H9 (cell line): ENCODE measurements at regions not wholly inside any gene's neighbourhood (a gene's known extent, or its start where the extent isn't known, plus 50 kb on each side); places are given as distances from the start of the nearest gene placed in this dataset.

Source experiments
- DNase-seq: peaks from one replicate; pipeline ENCODE4 v3.0.0-alpha.2; 2017
- H2AFZ ChIP-seq: one replicate; pipeline ENCODE4 v1.6.1; 2013; ENCODE audit warnings: mild to moderate bottlenecking, low read length, control low read depth, moderate library complexity
- H2AK5ac ChIP-seq: 2 replicates; pipeline ENCODE4 v1.6.1; 2013; ENCODE audit warnings: low read length, control low read depth, mixed read lengths; ENCODE audit not compliant: insufficient read length
- H2BK120ac ChIP-seq: one replicate; pipeline ENCODE4 v1.6.1; 2013; ENCODE audit warnings: low read depth, mild to moderate bottlenecking, low read length, control low read depth, inconsistent platforms; ENCODE audit not compliant: poor library complexity, severe bottlenecking
- H2BK12ac ChIP-seq: 2 replicates; pipeline ENCODE4 v1.6.1; 2013; ENCODE audit warnings: low read length, control low read depth, mixed read lengths, low read depth; ENCODE audit not compliant: insufficient read length
- H2BK15ac ChIP-seq: 2 replicates; pipeline ENCODE4 v1.6.1; 2013; ENCODE audit warnings: low read depth, low read length, control low read depth
- H2BK20ac ChIP-seq: one replicate; pipeline ENCODE4 v1.6.1; 2013; ENCODE audit warnings: low read depth, mild to moderate bottlenecking, low read length, control low read depth, inconsistent platforms; ENCODE audit not compliant: poor library complexity, severe bottlenecking
- H2BK5ac ChIP-seq: 2 replicates; pipeline ENCODE4 v1.6.1; 2013; ENCODE audit warnings: low read length, control low read depth, mixed read lengths; ENCODE audit not compliant: insufficient read length
- H3K14ac ChIP-seq: 2 replicates; pipeline ENCODE4 v1.6.1; 2013; ENCODE audit warnings: low read length, control low read depth; ENCODE audit not compliant: insufficient read depth
- H3K18ac ChIP-seq: 2 replicates; pipeline ENCODE4 v1.6.1; 2013; ENCODE audit warnings: low read depth, mild to moderate bottlenecking, mixed read lengths, low read length, control low read depth; ENCODE audit not compliant: insufficient read length
- H3K23ac ChIP-seq: 2 replicates; pipeline ENCODE4 v1.6.1; 2013; ENCODE audit warnings: low read length, control low read depth, mixed read lengths, low read depth; ENCODE audit not compliant: insufficient read length
- H3K23me2 ChIP-seq: 2 replicates; pipeline ENCODE4 v1.6.1; 2013; ENCODE audit warnings: low read depth, mild to moderate bottlenecking, mixed read lengths, low read length, control low read depth; ENCODE audit not compliant: insufficient read length, poor library complexity, severe bottlenecking
- H3K27ac ChIP-seq: 2 replicates; pipeline ENCODE4 v1.5.1; 2013; ENCODE audit warnings: low read length, control low read depth, mixed read lengths, low read depth; ENCODE audit not compliant: insufficient read length
- H3K27me3 ChIP-seq: 2 replicates; pipeline ENCODE4 v1.6.1; 2013; ENCODE audit warnings: low read length, control low read depth, inconsistent platforms; ENCODE audit not compliant: insufficient read depth
- H3K4ac ChIP-seq: 2 replicates; pipeline ENCODE4 v1.6.1; 2013; ENCODE audit warnings: low read depth, mild to moderate bottlenecking, control low read depth, inconsistent platforms, low read length, moderate library complexity
- H3K4me1 ChIP-seq: 2 replicates; pipeline ENCODE4 v1.6.1; 2013; ENCODE audit warnings: low read length, control low read depth, inconsistent platforms; ENCODE audit not compliant: insufficient read depth
- H3K4me2 ChIP-seq: 2 replicates; pipeline ENCODE4 v1.6.1; 2013; ENCODE audit warnings: low read length, control low read depth, mixed read lengths; ENCODE audit not compliant: insufficient read length, insufficient read depth
- H3K56ac ChIP-seq: 2 replicates; pipeline ENCODE4 v1.6.1; 2013; ENCODE audit warnings: low read depth, mild to moderate bottlenecking, mixed read lengths, low read length, control low read depth; ENCODE audit not compliant: insufficient read length
- H3K79me1 ChIP-seq: 2 replicates; pipeline ENCODE4 v1.6.1; 2013; ENCODE audit warnings: low read depth, mild to moderate bottlenecking, moderate library complexity, low read length, control low read depth, inconsistent platforms; ENCODE audit not compliant: insufficient read depth, poor library complexity, severe bottlenecking
- H3K79me2 ChIP-seq: 2 replicates; pipeline ENCODE4 v1.6.1; 2013; ENCODE audit warnings: low read length, control low read depth, inconsistent platforms; ENCODE audit not compliant: insufficient read depth
- H3K9ac ChIP-seq: 2 replicates; pipeline ENCODE4 v1.6.1; 2013; ENCODE audit warnings: low read length, control low read depth, mixed read lengths; ENCODE audit not compliant: insufficient read length; ENCODE audit errors: extremely low read depth
- H3K9me3 ChIP-seq: one replicate; pipeline ENCODE4 v1.6.1; 2013; ENCODE audit warnings: low read depth, low read length, inconsistent platforms; ENCODE audit not compliant: control insufficient read depth
- H3T11ph ChIP-seq: one replicate; pipeline ENCODE4 v1.6.1; 2013; ENCODE audit warnings: mild to moderate bottlenecking, low read length, control low read depth, inconsistent platforms
- H4K20me1 ChIP-seq: one replicate; pipeline ENCODE4 v1.6.1; 2013; ENCODE audit not compliant: control insufficient read depth, insufficient read length, insufficient read depth
- H4K5ac ChIP-seq: 2 replicates; pipeline ENCODE4 v1.6.1; 2013; ENCODE audit warnings: low read depth, mild to moderate bottlenecking, mixed read lengths, low read length, control low read depth; ENCODE audit not compliant: insufficient read length
- H4K8ac ChIP-seq: replicated peaks from 2 replicates; pipeline ENCODE4 v1.6.1; 2013; ENCODE audit warnings: low read length, control low read depth, mixed read lengths, low read depth; ENCODE audit not compliant: insufficient read length
- H4K91ac ChIP-seq: 2 replicates; pipeline ENCODE4 v1.6.1; 2013; ENCODE audit warnings: low read depth, mild to moderate bottlenecking, moderate library complexity, mixed read lengths, low read length, control low read depth; ENCODE audit not compliant: insufficient read length
- H3K27ac Mint-ChIP-seq, 3 experiments: 2 replicates in 2 of 3; 3 replicates in 1 of 3; pipeline ENCODE4 v1.8.0; 2020 to 2021; ENCODE audit warnings: mixed read lengths in 3 of 3, mild to moderate bottlenecking in 1 of 3, moderate library complexity in 1 of 3
- H3K27me3 Mint-ChIP-seq: 2 replicates; pipeline ENCODE4 v1.8.0; 2021; ENCODE audit warnings: low read depth, mild to moderate bottlenecking, moderate library complexity, mixed read lengths
- H3K36me3 Mint-ChIP-seq, 3 experiments: 2 replicates in 2 of 3; 3 replicates in 1 of 3; pipeline ENCODE4 v1.8.0; 2020 to 2021; ENCODE audit warnings: low read depth in 3 of 3, mixed read lengths in 3 of 3; ENCODE audit not compliant: insufficient read depth in 1 of 3
- H3K4me1 Mint-ChIP-seq, 2 experiments: 2 replicates each; pipeline ENCODE4 v1.8.0; 2020; ENCODE audit warnings: mixed read lengths in 2 of 2
- H3K4me3 Mint-ChIP-seq, 2 experiments: 2 replicates in 1 of 2; 3 replicates in 1 of 2; pipeline ENCODE4 v1.8.0; 2020 to 2021; ENCODE audit warnings: mild to moderate bottlenecking in 2 of 2, mixed read lengths in 2 of 2, moderate library complexity in 1 of 2
- H3K9me3 Mint-ChIP-seq, 2 experiments: 2 replicates in 1 of 2; 3 replicates in 1 of 2; pipeline ENCODE4 v1.8.0; 2020; ENCODE audit warnings: mild to moderate bottlenecking in 2 of 2, mixed read lengths in 2 of 2, moderate library complexity in 1 of 2
- WGBS: extraction: QIAGEN DNeasy Blood & Tissue Kit; methylation state at CpG from one replicate; pipeline ENCODE4 v1.1.7; 2013; ENCODE audit warnings: missing lambda C conversion rate, low lambda C conversion rate, mixed read lengths; ENCODE audit not compliant: insufficient read length; ENCODE audit errors: extremely low coverage; 5-methylcytosine and 5-hydroxymethylcytosine counted together
- TF ChIP-seq, protein P1 (sequence below): fragments of 200-600 bp; sonication (generic); conservative IDR thresholded peaks from 3 replicates; pipeline ENCODE4 v1.8.0; 2021; ENCODE audit warnings: antibody characterized with exemption, mild to moderate bottlenecking

DNA sequence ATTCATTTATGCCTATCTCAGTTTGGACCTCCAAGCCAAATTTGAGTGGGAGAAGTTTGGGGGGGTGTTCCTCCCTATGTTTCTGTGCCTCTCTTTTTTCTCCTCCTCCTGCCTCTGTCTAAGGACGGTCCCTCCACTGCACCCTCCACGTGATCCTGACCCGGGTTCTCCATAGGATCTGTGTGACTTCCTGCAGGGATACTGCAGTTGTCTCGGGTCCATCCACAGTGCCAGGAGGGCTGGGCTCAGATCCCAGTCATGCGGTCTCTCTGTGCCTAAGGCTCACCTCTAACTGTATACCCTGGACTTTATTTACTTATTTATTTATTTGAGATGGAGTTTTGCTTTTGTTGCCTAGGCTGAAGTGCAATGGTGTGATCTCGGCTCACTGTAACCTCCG, 1354.5 kb downstream of the BRD1 start:
- WGBS, result no CpG with 5 or more reads among the region's 7 CpGs

More for the DNA sequence above, 1354.5 kb downstream of the BRD1 start:
- Histone ChIP-seq H3K9me3 (no peaks in the 10 kb centered on the region), H4K8ac (no peak overlapping the region), H4K20me1 (no peaks in the 10 kb centered on the region), H3K27ac (no peak overlapping the region), H3K23me2 (no peaks in the 10 kb centered on the region), H3K18ac (no peak overlapping the region), H3K14ac (no peak overlapping the region), H4K5ac (no peak overlapping the region), H4K91ac (no peak overlapping the region), H3K79me1 (no peaks in the 10 kb centered on the region), H2BK120ac (no peak overlapping the region), H3K4me2 (no peak overlapping the region), H3K9ac (no peak overlapping the region), H3K4me1 (peaks cover 4% of the 10 kb centered on the region; the same call in 1 of the 2 replicates), H3K79me2 (no peaks in the 10 kb centered on the region), H2BK20ac (no peak overlapping the region), H2AFZ (no peak overlapping the region), H2BK15ac (no peak overlapping the region), H3T11ph (no peak overlapping the region), H3K23ac (no peak overlapping the region), H2BK5ac (no peak overlapping the region), H3K27me3 (no peaks in the 10 kb centered on the region), H3K56ac (no peak overlapping the region), H3K4ac (no peak overlapping the region), H2BK12ac (no peak overlapping the region), H2AK5ac (no peak overlapping the region)
- peak; percentile 10 for DNase-seq
- TF ChIP-seq, protein P1, sequence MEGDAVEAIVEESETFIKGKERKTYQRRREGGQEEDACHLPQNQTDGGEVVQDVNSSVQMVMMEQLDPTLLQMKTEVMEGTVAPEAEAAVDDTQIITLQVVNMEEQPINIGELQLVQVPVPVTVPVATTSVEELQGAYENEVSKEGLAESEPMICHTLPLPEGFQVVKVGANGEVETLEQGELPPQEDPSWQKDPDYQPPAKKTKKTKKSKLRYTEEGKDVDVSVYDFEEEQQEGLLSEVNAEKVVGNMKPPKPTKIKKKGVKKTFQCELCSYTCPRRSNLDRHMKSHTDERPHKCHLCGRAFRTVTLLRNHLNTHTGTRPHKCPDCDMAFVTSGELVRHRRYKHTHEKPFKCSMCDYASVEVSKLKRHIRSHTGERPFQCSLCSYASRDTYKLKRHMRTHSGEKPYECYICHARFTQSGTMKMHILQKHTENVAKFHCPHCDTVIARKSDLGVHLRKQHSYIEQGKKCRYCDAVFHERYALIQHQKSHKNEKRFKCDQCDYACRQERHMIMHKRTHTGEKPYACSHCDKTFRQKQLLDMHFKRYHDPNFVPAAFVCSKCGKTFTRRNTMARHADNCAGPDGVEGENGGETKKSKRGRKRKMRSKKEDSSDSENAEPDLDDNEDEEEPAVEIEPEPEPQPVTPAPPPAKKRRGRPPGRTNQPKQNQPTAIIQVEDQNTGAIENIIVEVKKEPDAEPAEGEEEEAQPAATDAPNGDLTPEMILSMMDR, result no peak
- H3K27me3 Mint-ChIP-seq, result no peaks in the 10 kb centered on the region; the same call in 1 of the 2 replicates
- H3K9me3 Mint-ChIP-seq, result peaks cover 0 to 3% of the 10 kb centered on the region in 2 experiments; a peak in 3 of 5 replicates
- no peak overlapping the region for H3K27ac Mint-ChIP-seq
- peaks cover 14 to 20% of the 10 kb centered on the region in 2 experiments for H3K4me1 Mint-ChIP-seq
- H3K36me3 Mint-ChIP-seq, result no peaks in the 10 kb centered on the region; a peak in 1 of 7 replicates
- no peak overlapping the region for H3K4me3 Mint-ChIP-seq
